GM12878 (cell line): ENCODE measurements at regions not wholly inside any gene's neighbourhood (a gene's known extent, or its start where the extent isn't known, plus 50 kb on each side); places are given as distances from the start of the nearest gene placed in this dataset.

Experiments used
- ATAC-seq: fragments of 200-7000 bp; cut with Tn5 transposase; 3 replicates; pipeline ENCODE4 v1.9.1; 2020; ENCODE audit warnings: mild to moderate bottlenecking, moderate library complexity
- BruUV-seq: library from RNA; stranded (reverse); fragments of 400-500 nt; replicated peaks from 2 replicates; lab custom pipeline; 2021; lab: Mats Ljungman, UMichigan
- CTCF ChIA-PET: fragments of 300-600 bp; sonication (Branson Sonifier 250); formaldehyde crosslinking; extraction: SDS; loops from one replicate; lab custom pipeline; 2021; ENCODE audit warnings: inconsistent platforms; lab: Yijun Ruan, JAX
- POLR2A ChIA-PET: fragments of 350-600 bp; formaldehyde crosslinking; extraction: SDS; loops from one replicate; lab custom pipeline; 2021; ENCODE audit warnings: inconsistent platforms; lab: Charles Lee
- RAD21 ChIA-PET: fragments of 300-600 bp; sonication (Branson Sonifier 250); formaldehyde crosslinking; loops from one replicate; lab custom pipeline; 2023; ENCODE audit warnings: antibody characterized with exemption; ENCODE audit not compliant: unreplicated experiment; lab: Charles Lee
- SMC1A ChIA-PET: fragments of 300-600 bp; sonication (Branson Sonifier 250); formaldehyde crosslinking; loops from one replicate; lab custom pipeline; 2023; ENCODE audit not compliant: unreplicated experiment, uncharacterized antibody; lab: Charles Lee
- DNase-seq: peaks from one replicate; pipeline ENCODE4 v3.0.0-alpha.2; 2011; ENCODE audit warnings: low read depth, low spot score
- FAIRE-seq: peaks from 3 replicates; lab custom pipeline; 2011; peaks lifted over from hg19 to GRCh38; lab: Jason Lieb, UNC
- H2AFZ ChIP-seq: 2 replicates; pipeline ENCODE4 v1.6.0; 2011; ENCODE audit warnings: low read depth, low read length, control low read depth; ENCODE audit not compliant: control insufficient read depth
- H3K27ac ChIP-seq: 2 replicates; pipeline ENCODE4 v1.5.1; 2011; ENCODE audit warnings: control low read depth; ENCODE audit not compliant: control insufficient read depth, insufficient read depth
- H3K27me3 ChIP-seq, 2 experiments: replicated peaks in 1 of 2; 2 replicates each; pipeline versions ENCODE4 v1.6.0 to v1.6.1; 2011; ENCODE audit warnings: low read length in 1 of 2; ENCODE audit not compliant: control insufficient read depth in 2 of 2, insufficient read depth in 2 of 2
- H3K36me3 ChIP-seq, 2 experiments: 2 replicates each; pipeline ENCODE4 v1.5.1; 2011; ENCODE audit warnings: low read length in 1 of 2; ENCODE audit not compliant: control insufficient read depth in 2 of 2, insufficient read depth in 2 of 2
- H3K4me1 ChIP-seq: 2 replicates; pipeline ENCODE4 v1.6.1; 2011; ENCODE audit warnings: mild to moderate bottlenecking, low read length, moderate library complexity, mixed read lengths; ENCODE audit not compliant: control insufficient read depth, insufficient read depth
- H3K4me2 ChIP-seq: 2 replicates; pipeline ENCODE4 v1.6.0; 2011; ENCODE audit warnings: control low read depth; ENCODE audit not compliant: control insufficient read depth, insufficient read depth
- H3K4me3 ChIP-seq: fragments of 200-600 bp; sonication (generic); 2 replicates; pipeline ENCODE4 v1.5.1; 2016
- H3K79me2 ChIP-seq: 2 replicates; pipeline ENCODE4 v1.6.0; 2011; ENCODE audit warnings: low read length; ENCODE audit not compliant: control insufficient read depth, insufficient read depth
- H3K9ac ChIP-seq: 2 replicates; pipeline ENCODE4 v1.8.0; 2011; ENCODE audit warnings: low read length, control low read depth, mixed read lengths; ENCODE audit not compliant: control insufficient read depth, insufficient read depth
- H3K9me3 ChIP-seq: replicated peaks from 3 replicates; pipeline ENCODE4 v1.5.1; 2011; ENCODE audit warnings: mild to moderate bottlenecking, low read length; ENCODE audit not compliant: control insufficient read depth, insufficient read depth
- H4K20me1 ChIP-seq: 2 replicates; pipeline ENCODE4 v1.6.0; 2011; ENCODE audit not compliant: control insufficient read depth, insufficient read depth
- EZH2 ChIP-seq: IDR thresholded peaks from 2 replicates; pipeline ENCODE4 v1.6.1; 2012; ENCODE audit warnings: low read depth, mild to moderate bottlenecking, control low read depth, inconsistent platforms, low read length, borderline replicate concordance; ENCODE audit not compliant: control insufficient read depth
- NR2C1 ChIP-seq: fragments of 450-650 bp; IDR thresholded peaks from 2 replicates; pipeline ENCODE4 v1.6.1; 2017; ENCODE audit warnings: antibody characterized with exemption, mild to moderate bottlenecking, moderate library complexity
- NR2F1 ChIP-seq: fragments of 450-650 bp; conservative IDR thresholded peaks from 2 replicates; pipeline ENCODE4 v1.6.1; 2017; ENCODE audit warnings: mild to moderate bottlenecking
- PAX5 ChIP-seq: IDR thresholded peaks from 2 replicates; pipeline ENCODE4 v1.6.1; 2011; ENCODE audit warnings: low read depth, low read length, borderline replicate concordance
- RB1 ChIP-seq: fragments of 450-650 bp; formaldehyde crosslinking; IDR thresholded peaks from 2 replicates; pipeline ENCODE4 v1.6.1; 2017; ENCODE audit warnings: mild to moderate bottlenecking, borderline replicate concordance
- SMC3 ChIP-seq: IDR thresholded peaks from 2 replicates; pipeline ENCODE4 v1.6.1; 2011; ENCODE audit warnings: low read length, improper control_type of control experiment, borderline replicate concordance
- WGBS: methylation state at CpG from one replicate; pipeline ENCODE4 v1.1.6; 2016; ENCODE audit warnings: low lambda C conversion rate; ENCODE audit not compliant: insufficient replicate concordance, insufficient coverage; ENCODE audit errors: missing lambda C conversion rate; 5-methylcytosine and 5-hydroxymethylcytosine counted together
- in situ Hi-C: fragments of 300-500 bp; cut with MboI; formaldehyde crosslinking; loops from 9 replicates; pipeline ENCODE4 v1.14.3; 2018; ENCODE audit warnings: mixed read lengths
- intact Hi-C: fragments of 100-400 bp; cut with micrococcal nuclease; formaldehyde crosslinking; loops from one replicate; pipeline ENCODE4 v1.14.2; 2022; ENCODE audit not compliant: unreplicated experiment
- TF ChIP-seq, protein P1 (sequence below): fragments of 450-650 bp; IDR thresholded peaks from 2 replicates; pipeline ENCODE4 v1.6.1; 2017; ENCODE audit warnings: low read depth, mild to moderate bottlenecking, moderate library complexity
- TF ChIP-seq, protein P2 (sequence below): IDR thresholded peaks from 2 replicates; pipeline ENCODE4 v1.6.1; 2012; ENCODE audit warnings: improper control_type of control experiment, low read depth, low read length; ENCODE audit not compliant: insufficient replicate concordance
- TF ChIP-seq, protein P3 (sequence below): fragments of 450-650 bp; IDR thresholded peaks from 2 replicates; pipeline ENCODE4 v1.6.1; 2016; ENCODE audit warnings: mild to moderate bottlenecking, moderate library complexity, borderline replicate concordance
- TF ChIP-seq, protein P4 (sequence below): IDR thresholded peaks from 2 replicates; pipeline ENCODE4 v1.6.1; 2011; ENCODE audit warnings: borderline replicate concordance, low read depth, mild to moderate bottlenecking, moderate library complexity, mixed read lengths, low read length; ENCODE audit not compliant: insufficient read depth; ENCODE audit errors: extremely low read length

DNA sequence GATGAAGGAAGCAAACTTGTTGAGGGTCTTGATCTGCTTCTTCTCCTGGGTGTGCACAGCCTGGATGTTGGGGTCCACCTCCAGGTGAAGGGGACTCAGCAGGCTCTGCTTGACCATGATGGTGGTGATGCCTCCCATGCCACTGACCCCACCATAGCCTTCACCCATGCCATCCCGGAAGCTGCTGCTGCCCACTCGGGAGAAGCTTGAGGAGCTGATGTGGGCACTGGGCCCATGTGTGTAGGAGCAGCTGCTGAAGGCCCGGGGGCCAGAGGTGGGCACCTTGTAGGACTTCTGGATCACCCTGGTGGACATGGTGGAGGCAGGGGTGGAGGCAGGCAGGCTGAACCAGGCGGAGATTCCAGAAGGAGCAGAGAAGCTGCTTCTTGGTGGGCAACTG is 432.7 kb upstream of the DIPK2B start:
- ChIA-PET POLR2A (no interaction called here), SMC1A (no interaction called here)
- TF ChIP-seq, protein P1, sequence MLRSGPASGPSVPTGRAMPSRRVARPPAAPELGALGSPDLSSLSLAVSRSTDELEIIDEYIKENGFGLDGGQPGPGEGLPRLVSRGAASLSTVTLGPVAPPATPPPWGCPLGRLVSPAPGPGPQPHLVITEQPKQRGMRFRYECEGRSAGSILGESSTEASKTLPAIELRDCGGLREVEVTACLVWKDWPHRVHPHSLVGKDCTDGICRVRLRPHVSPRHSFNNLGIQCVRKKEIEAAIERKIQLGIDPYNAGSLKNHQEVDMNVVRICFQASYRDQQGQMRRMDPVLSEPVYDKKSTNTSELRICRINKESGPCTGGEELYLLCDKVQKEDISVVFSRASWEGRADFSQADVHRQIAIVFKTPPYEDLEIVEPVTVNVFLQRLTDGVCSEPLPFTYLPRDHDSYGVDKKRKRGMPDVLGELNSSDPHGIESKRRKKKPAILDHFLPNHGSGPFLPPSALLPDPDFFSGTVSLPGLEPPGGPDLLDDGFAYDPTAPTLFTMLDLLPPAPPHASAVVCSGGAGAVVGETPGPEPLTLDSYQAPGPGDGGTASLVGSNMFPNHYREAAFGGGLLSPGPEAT: no peak
- TF ChIP-seq, protein P2, sequence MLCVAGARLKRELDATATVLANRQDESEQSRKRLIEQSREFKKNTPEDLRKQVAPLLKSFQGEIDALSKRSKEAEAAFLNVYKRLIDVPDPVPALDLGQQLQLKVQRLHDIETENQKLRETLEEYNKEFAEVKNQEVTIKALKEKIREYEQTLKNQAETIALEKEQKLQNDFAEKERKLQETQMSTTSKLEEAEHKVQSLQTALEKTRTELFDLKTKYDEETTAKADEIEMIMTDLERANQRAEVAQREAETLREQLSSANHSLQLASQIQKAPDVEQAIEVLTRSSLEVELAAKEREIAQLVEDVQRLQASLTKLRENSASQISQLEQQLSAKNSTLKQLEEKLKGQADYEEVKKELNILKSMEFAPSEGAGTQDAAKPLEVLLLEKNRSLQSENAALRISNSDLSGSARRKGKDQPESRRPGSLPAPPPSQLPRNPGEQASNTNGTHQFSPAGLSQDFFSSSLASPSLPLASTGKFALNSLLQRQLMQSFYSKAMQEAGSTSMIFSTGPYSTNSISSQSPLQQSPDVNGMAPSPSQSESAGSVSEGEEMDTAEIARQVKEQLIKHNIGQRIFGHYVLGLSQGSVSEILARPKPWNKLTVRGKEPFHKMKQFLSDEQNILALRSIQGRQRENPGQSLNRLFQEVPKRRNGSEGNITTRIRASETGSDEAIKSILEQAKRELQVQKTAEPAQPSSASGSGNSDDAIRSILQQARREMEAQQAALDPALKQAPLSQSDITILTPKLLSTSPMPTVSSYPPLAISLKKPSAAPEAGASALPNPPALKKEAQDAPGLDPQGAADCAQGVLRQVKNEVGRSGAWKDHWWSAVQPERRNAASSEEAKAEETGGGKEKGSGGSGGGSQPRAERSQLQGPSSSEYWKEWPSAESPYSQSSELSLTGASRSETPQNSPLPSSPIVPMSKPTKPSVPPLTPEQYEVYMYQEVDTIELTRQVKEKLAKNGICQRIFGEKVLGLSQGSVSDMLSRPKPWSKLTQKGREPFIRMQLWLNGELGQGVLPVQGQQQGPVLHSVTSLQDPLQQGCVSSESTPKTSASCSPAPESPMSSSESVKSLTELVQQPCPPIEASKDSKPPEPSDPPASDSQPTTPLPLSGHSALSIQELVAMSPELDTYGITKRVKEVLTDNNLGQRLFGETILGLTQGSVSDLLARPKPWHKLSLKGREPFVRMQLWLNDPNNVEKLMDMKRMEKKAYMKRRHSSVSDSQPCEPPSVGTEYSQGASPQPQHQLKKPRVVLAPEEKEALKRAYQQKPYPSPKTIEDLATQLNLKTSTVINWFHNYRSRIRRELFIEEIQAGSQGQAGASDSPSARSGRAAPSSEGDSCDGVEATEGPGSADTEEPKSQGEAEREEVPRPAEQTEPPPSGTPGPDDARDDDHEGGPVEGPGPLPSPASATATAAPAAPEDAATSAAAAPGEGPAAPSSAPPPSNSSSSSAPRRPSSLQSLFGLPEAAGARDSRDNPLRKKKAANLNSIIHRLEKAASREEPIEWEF: no peak
- TF ChIP-seq NR2C1: no peak
- no peak for TF ChIP-seq RB1
- TF ChIP-seq EZH2: no peak
- TF ChIP-seq, protein P3, sequence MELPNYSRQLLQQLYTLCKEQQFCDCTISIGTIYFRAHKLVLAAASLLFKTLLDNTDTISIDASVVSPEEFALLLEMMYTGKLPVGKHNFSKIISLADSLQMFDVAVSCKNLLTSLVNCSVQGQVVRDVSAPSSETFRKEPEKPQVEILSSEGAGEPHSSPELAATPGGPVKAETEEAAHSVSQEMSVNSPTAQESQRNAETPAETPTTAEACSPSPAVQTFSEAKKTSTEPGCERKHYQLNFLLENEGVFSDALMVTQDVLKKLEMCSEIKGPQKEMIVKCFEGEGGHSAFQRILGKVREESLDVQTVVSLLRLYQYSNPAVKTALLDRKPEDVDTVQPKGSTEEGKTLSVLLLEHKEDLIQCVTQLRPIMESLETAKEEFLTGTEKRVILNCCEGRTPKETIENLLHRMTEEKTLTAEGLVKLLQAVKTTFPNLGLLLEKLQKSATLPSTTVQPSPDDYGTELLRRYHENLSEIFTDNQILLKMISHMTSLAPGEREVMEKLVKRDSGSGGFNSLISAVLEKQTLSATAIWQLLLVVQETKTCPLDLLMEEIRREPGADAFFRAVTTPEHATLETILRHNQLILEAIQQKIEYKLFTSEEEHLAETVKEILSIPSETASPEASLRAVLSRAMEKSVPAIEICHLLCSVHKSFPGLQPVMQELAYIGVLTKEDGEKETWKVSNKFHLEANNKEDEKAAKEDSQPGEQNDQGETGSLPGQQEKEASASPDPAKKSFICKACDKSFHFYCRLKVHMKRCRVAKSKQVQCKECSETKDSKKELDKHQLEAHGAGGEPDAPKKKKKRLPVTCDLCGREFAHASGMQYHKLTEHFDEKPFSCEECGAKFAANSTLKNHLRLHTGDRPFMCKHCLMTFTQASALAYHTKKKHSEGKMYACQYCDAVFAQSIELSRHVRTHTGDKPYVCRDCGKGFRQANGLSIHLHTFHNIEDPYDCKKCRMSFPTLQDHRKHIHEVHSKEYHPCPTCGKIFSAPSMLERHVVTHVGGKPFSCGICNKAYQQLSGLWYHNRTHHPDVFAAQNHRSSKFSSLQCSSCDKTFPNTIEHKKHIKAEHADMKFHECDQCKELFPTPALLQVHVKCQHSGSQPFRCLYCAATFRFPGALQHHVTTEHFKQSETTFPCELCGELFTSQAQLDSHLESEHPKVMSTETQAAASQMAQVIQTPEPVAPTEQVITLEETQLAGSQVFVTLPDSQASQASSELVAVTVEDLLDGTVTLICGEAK: no peak
- TF ChIP-seq, protein P4, sequence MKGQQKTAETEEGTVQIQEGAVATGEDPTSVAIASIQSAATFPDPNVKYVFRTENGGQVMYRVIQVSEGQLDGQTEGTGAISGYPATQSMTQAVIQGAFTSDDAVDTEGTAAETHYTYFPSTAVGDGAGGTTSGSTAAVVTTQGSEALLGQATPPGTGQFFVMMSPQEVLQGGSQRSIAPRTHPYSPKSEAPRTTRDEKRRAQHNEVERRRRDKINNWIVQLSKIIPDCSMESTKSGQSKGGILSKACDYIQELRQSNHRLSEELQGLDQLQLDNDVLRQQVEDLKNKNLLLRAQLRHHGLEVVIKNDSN: no peak
- TF ChIP-seq NR2F1: no peak
- TF ChIP-seq SMC3: no peak
- TF ChIP-seq PAX5: no peak

More for the DNA sequence above, 432.7 kb upstream of the DIPK2B start:
- Histone ChIP-seq H3K9ac (no peak overlapping the region), H3K36me3 (no peaks in the 10 kb centered on the region), H3K27me3 (no peaks in the 10 kb centered on the region), H3K4me3 (no peak overlapping the region), H3K27ac (no peak overlapping the region), H3K4me1 (no peaks in the 10 kb centered on the region), H2AFZ (no peak overlapping the region), H3K4me2 (no peak overlapping the region), H3K9me3 (no peaks in the 10 kb centered on the region; the same call in 2 of the 3 replicates), H4K20me1 (no peaks in the 10 kb centered on the region), H3K79me2 (no peaks in the 10 kb centered on the region)
- CTCF ChIA-PET: no interaction called here
- FAIRE-seq: no peak
- in situ Hi-C loops (no loop called here), intact Hi-C loops (no loop called here)
- ATAC-seq: no peak
- WGBS: 15% methylated on average over 4 of the region's 4 CpGs
- BruUV-seq: no TSS peak
- RAD21 ChIA-PET: interaction anchor here (0.5 kb wide), 1 partner anchor 775 kb away, joined by 3 read pairs; no protein-coding TSS in a partner anchor
- no peak for DNase-seq
